T-cell (primary cell): ENCODE measurements at regions not wholly inside any gene's neighbourhood (a gene's known extent, or its start where the extent isn't known, plus 50 kb on each side); places are given as distances from the start of the nearest gene placed in this dataset.

Experiments
- ATAC-seq, 4 experiments: fragments of 200-7000 bp in 3 of 4; fragments of 150-1000 bp in 1 of 4; cut with Tn5 transposase; replicated peaks in 1 of 4; 1 replicate in 3 of 4; 2 replicates in 1 of 4; pipeline ENCODE4 v1.10.0; 2021; ENCODE audit warnings: moderate library complexity in 3 of 4, mild to moderate bottlenecking in 2 of 4, moderate number of reproducible peaks in 1 of 4
- CTCF ChIA-PET, 2 donors: fragments of 300-600 bp; sonication (Branson Sonifier 250); formaldehyde crosslinking; loops; one replicate each; lab custom pipeline; 2022; ENCODE audit warnings: antibody characterized with exemption in 2 of 2; lab: Charles Lee
- POLR2A ChIA-PET, 2 donors: fragments of 300-600 bp; sonication (Branson Sonifier 250); formaldehyde crosslinking; loops; one replicate each; lab custom pipeline; 2022; ENCODE audit warnings: antibody characterized with exemption in 2 of 2; lab: Charles Lee
- DNase-seq, 35 experiments: peaks; one replicate each; pipeline versions ENCODE4 v3.0.0 to v3.0.0-alpha.2; 2013 to 2023
- H3K27ac ChIP-seq: one replicate; pipeline ENCODE4 v1.5.1; 2013; ENCODE audit warnings: low read length
- H3K27me3 ChIP-seq, 2 experiments: replicated peaks in 1 of 2; 1 replicate in 1 of 2; 2 replicates in 1 of 2; pipeline versions ENCODE4 v1.6.1 to v1.7.0; 2013; ENCODE audit warnings: low read length in 1 of 2, mixed read lengths in 1 of 2; ENCODE audit not compliant: control insufficient read depth in 2 of 2, insufficient read depth in 2 of 2; ENCODE audit errors: extremely low read depth in 1 of 2
- H3K36me3 ChIP-seq, 2 donors: 1 replicate in 1 of 2; 2 replicates in 1 of 2; pipeline versions ENCODE4 v1.6.1 to v1.7.0; 2013; ENCODE audit warnings: low read length in 1 of 2; ENCODE audit not compliant: control insufficient read depth in 2 of 2, insufficient read depth in 1 of 2; ENCODE audit errors: extremely low read depth in 1 of 2
- H3K4me1 ChIP-seq, 2 experiments: 1 replicate in 1 of 2; 2 replicates in 1 of 2; pipeline versions ENCODE4 v1.6.1 to v1.7.0; 2013; ENCODE audit warnings: low read length in 2 of 2, mixed read lengths in 1 of 2; ENCODE audit not compliant: insufficient read depth in 2 of 2, control insufficient read depth in 1 of 2; ENCODE audit errors: extremely low read depth in 1 of 2
- H3K4me3 ChIP-seq, 2 donors: 1 replicate in 1 of 2; 2 replicates in 1 of 2; pipeline versions ENCODE4 v1.5.1 to v1.7.0; 2013; ENCODE audit warnings: mild to moderate bottlenecking in 2 of 2, low read length in 1 of 2, moderate library complexity in 1 of 2; ENCODE audit not compliant: control insufficient read depth in 1 of 2; ENCODE audit errors: extremely low read depth in 1 of 2
- H3K9me3 ChIP-seq: 2 replicates; pipeline ENCODE4 v1.7.0; 2013
- H3K27ac Mint-ChIP-seq, 2 donors: one replicate each; pipeline ENCODE4 v1.8.0; 2020 to 2021; ENCODE audit warnings: mild to moderate bottlenecking in 2 of 2, mixed read lengths in 2 of 2
- H3K27me3 Mint-ChIP-seq, 2 donors: one replicate each; pipeline ENCODE4 v1.8.0; 2021 to 2022; ENCODE audit warnings: mixed read lengths in 2 of 2
- H3K36me3 Mint-ChIP-seq: one replicate; pipeline ENCODE4 v1.8.0; 2021; ENCODE audit warnings: mixed read lengths
- H3K4me1 Mint-ChIP-seq, 3 donors: one replicate each; pipeline ENCODE4 v1.8.0; 2020 to 2022; ENCODE audit warnings: mixed read lengths in 3 of 3, mild to moderate bottlenecking in 1 of 3
- H3K4me3 Mint-ChIP-seq, 3 donors: one replicate each; pipeline ENCODE4 v1.8.0; 2020 to 2022; ENCODE audit warnings: mild to moderate bottlenecking in 3 of 3, mixed read lengths in 3 of 3, moderate library complexity in 3 of 3
- H3K9me3 Mint-ChIP-seq, 3 donors: one replicate each; pipeline ENCODE4 v1.8.0; 2020 to 2022; ENCODE audit warnings: mixed read lengths in 3 of 3
- WGBS: methylation state at CpG from one replicate; pipeline ENCODE4 v1.1.5; 2013; ENCODE audit warnings: missing lambda C conversion rate; ENCODE audit not compliant: insufficient coverage; 5-methylcytosine and 5-hydroxymethylcytosine counted together

DNA sequence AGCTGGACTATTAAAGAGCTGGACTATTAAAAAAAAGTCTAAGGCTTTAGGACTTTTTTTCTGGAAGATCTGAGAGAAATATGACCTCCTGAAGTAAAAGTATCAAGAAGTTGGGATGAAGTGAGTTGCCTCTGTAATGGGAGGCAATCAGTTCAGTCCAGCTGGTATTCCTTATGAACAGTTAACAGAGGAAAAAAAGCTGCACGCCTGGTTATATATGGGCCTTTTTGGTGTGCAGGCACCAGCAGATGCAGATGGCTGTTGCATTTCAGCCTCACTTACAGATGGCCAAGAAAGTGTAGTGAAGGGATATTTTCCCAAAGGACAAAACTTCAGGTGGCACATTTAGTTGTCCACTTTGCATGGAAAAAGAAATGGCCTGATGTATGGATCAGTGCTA lies 70.3 kb upstream of the ELOVL5 start:
- Histone ChIP-seq H3K36me3 (no peaks in the 10 kb centered on the region), H3K27me3 (no peaks in the 10 kb centered on the region), H3K27ac (no peak overlapping the region), H3K4me3 (no peak overlapping the region), H3K9me3 (no peaks in the 10 kb centered on the region), H3K4me1 (no peaks in the 10 kb centered on the region)
- no peak overlapping the region for H3K4me3 Mint-ChIP-seq
- DNase-seq, result no peak
- peaks cover 3 to 10% of the 10 kb centered on the region in 2 donors for H3K27me3 Mint-ChIP-seq
- no peaks in the 10 kb centered on the region for H3K9me3 Mint-ChIP-seq
- ChIA-PET POLR2A (no interaction called here), CTCF (no interaction called here)
- peaks cover 0 to 5% (median 0%) of the 10 kb centered on the region in 3 donors for H3K4me1 Mint-ChIP-seq
- no peak for ATAC-seq
- no CpG with 5 or more reads among the region's 1 CpG for WGBS
- no peak overlapping the region for H3K27ac Mint-ChIP-seq
- H3K36me3 Mint-ChIP-seq, result no peaks in the 10 kb centered on the region

DNA sequence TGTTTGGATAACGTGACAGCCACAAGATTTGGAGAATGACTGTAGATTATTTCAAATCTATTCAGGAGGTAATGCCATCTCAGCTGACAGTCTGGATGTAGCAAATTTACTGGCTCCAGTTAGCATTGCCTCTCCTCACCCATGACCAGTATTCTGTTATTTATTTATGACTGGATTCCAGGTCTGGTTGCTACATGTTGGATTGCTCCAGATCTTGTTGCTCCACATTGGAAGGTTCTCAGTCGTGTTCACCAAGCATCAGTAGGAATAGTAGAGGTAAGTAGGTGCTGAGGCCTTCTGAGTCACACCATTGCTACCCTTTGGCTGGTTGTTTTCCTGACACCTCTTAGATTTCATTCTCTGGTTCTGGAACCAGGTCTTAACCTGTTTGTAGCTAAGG lies 69.5 kb upstream of the ELOVL5 start:
- no peak for ATAC-seq
- Histone ChIP-seq H3K9me3 (no peaks in the 10 kb centered on the region), H3K27ac (no peak overlapping the region), H3K4me1 (no peaks in the 10 kb centered on the region), H3K36me3 (no peaks in the 10 kb centered on the region), H3K27me3 (no peaks in the 10 kb centered on the region), H3K4me3 (no peak overlapping the region)
- Mint-ChIP-seq H3K4me3 (no peak overlapping the region), H3K27ac (no peak overlapping the region), H3K9me3 (no peaks in the 10 kb centered on the region), H3K36me3 (no peaks in the 10 kb centered on the region), H3K27me3 (peaks cover 2 to 3% of the 10 kb centered on the region in 2 donors), H3K4me1 (no peaks in the 10 kb centered on the region)
- ChIA-PET POLR2A (interaction anchor here in 1 of 2 donors (0.6 kb wide), 1 partner anchor 51 kb away, joined by 3 read pairs; no protein-coding TSS in a partner anchor), CTCF (interaction anchor here in 1 of 2 donors (1.1 kb wide), 1 partner anchor 10 kb away, joined by 6 read pairs; no protein-coding TSS in a partner anchor)
- WGBS, result 80% methylated on average over 1 of the region's 2 CpGs
- DNase-seq, result no peak

DNA sequence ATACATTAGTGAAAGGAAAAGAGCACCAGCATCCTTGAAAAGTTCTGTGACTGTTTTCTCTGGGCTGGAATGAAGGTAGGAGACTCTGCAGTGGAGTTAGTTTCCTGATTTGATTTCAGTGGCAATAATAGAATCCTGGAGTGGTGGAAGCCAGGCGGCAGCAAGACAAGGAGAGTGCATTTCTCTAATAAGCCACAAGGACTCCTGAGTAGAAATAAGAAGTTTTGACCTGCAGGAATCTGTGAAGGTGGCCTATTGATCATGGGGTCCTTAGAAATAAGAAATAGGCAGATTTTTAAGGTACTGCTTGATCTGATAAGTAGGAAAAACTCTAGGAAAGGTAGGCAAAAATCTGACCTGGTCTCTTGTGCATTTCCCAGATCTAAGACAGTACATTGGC lies 68.4 kb upstream of the ELOVL5 start:
- WGBS, result 100% methylated on average over 1 of the region's 1 CpG
- no peaks in the 10 kb centered on the region for H3K27me3 ChIP-seq
- H3K4me3 ChIP-seq, result no peak overlapping the region
- no peaks in the 10 kb centered on the region for H3K36me3 ChIP-seq
- no peaks in the 10 kb centered on the region for H3K4me1 ChIP-seq
- no peaks in the 10 kb centered on the region for H3K36me3 Mint-ChIP-seq
- no peak for ATAC-seq
- DNase-seq, result no peak
- H3K9me3 ChIP-seq, result no peaks in the 10 kb centered on the region
- H3K27ac Mint-ChIP-seq, result no peak overlapping the region
- no peaks in the 10 kb centered on the region for H3K9me3 Mint-ChIP-seq
- no peak overlapping the region for H3K4me3 Mint-ChIP-seq
- CTCF ChIA-PET, result no interaction called here
- POLR2A ChIA-PET, result no interaction called here
- H3K4me1 Mint-ChIP-seq, result no peaks in the 10 kb centered on the region
- H3K27me3 Mint-ChIP-seq, result no peaks in the 10 kb centered on the region
- no peak overlapping the region for H3K27ac ChIP-seq

DNA sequence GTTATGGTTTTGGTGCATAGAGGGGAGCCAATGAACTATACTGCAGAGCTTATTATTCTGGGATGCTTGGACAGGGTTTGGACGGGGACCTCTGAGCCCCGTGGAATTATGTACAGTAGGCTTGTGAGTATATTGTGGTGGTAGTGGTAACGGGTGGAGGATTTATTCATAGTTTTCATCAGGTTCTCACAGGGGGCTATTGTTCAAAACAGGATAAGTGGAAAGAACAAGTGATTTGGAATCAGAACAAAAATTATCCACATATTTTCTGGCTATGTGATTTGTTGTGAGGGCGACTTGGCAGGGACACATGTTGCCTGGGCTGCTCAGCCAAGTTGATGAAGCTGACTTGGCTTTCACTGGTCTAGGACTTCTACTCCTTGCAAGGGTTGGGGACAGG lies 64.6 kb upstream of the ELOVL5 start:
- Mint-ChIP-seq H3K36me3 (no peaks in the 10 kb centered on the region), H3K27me3 (peaks cover 0 to 3% of the 10 kb centered on the region in 2 donors), H3K9me3 (no peaks in the 10 kb centered on the region), H3K4me3 (no peak overlapping the region), H3K4me1 (peaks cover 5% of the 10 kb centered on the region in 3 donors), H3K27ac (no peak overlapping the region)
- no peaks in the 10 kb centered on the region for H3K27me3 ChIP-seq
- ChIA-PET POLR2A (interaction anchor here in 1 of 2 donors (0.5 kb wide), 1 partner anchor 237 kb away, joined by 5 read pairs; no protein-coding TSS in a partner anchor), CTCF (interaction anchor here (0.5 to 2.6 kb wide), 4 partner anchors 9 to 244 kb away, joined by 3 to 13 read pairs (median 4); no protein-coding TSS in a partner anchor)
- WGBS, result 94% methylated on average over 3 of the region's 4 CpGs
- no peak overlapping the region for H3K4me3 ChIP-seq
- no peak overlapping the region for H3K27ac ChIP-seq
- no peak for DNase-seq
- no peaks in the 10 kb centered on the region for H3K36me3 ChIP-seq
- H3K9me3 ChIP-seq, result no peaks in the 10 kb centered on the region
- H3K4me1 ChIP-seq, result no peaks in the 10 kb centered on the region
- no peak for ATAC-seq

DNA sequence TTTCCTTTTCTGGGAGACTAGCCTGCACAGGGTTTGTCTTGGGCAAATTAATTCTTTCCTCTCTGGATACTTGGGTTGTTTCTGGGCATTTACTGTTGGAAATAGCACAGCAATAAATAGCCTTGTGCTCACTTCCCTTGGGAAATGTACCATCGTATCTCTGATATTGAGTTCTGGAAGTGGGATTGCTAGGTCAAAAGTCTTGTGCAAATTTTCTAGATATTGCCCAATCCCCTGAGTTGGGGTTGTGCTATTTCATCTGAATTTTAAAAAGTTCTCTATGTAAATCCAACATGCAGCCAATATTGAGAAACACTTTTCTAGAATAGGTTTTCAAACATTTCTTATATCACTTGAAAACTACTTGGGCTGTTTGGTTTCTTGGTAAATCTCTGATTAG lies 64.0 kb upstream of the ELOVL5 start:
- DNase-seq, result no peak
- Histone ChIP-seq H3K27me3 (no peaks in the 10 kb centered on the region), H3K27ac (no peak overlapping the region), H3K36me3 (no peaks in the 10 kb centered on the region), H3K9me3 (no peaks in the 10 kb centered on the region), H3K4me3 (no peak overlapping the region), H3K4me1 (no peaks in the 10 kb centered on the region)
- CTCF ChIA-PET, result interaction anchor here (0.5 to 2.6 kb wide), 4 partner anchors 10 to 243 kb away, joined by 3 to 13 read pairs (median 3); no protein-coding TSS in a partner anchor
- Mint-ChIP-seq H3K9me3 (no peaks in the 10 kb centered on the region), H3K4me3 (no peak overlapping the region), H3K27me3 (peaks cover 0 to 3% of the 10 kb centered on the region in 2 donors), H3K36me3 (no peaks in the 10 kb centered on the region), H3K27ac (no peak overlapping the region), H3K4me1 (peaks cover 5% of the 10 kb centered on the region in 3 donors)
- no CpG with 5 or more reads among the region's 1 CpG for WGBS
- ATAC-seq, result no peak
- POLR2A ChIA-PET, result interaction anchor here in 1 of 2 donors (0.5 kb wide), 1 partner anchor 236 kb away, joined by 5 read pairs; no protein-coding TSS in a partner anchor

DNA sequence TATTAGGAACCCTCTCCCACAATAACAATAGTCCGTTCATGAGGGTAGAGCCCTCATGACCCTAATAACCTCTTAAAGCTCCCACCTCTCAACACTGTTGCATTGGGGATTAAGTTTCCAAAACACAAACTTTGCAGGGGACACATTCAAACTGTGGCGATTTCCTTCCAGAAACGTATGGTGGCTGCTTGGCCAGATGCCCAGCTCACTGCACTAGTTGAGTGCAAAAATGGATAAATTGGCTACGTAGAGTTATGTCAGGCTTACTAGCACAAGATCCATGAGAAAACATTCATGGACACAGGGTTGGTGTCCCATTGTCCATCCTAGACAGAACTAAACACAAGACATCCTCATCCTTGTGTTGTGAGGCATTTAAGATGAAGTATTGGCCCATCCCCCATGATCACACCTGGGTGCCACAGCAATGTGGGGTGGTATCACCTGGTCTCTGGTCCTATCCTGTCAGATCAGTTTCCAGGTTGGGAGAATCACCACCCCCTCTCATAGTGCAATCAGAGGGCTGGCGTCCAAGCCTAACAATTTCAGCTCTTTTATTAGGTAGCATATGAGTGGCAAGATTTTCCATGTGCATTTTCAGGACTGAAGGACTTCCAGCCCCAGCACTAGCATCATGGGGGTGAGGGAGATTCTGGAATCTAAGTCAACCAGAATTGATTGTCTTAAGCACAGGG lies 63.4 kb upstream of the ELOVL5 start:
- no peak for DNase-seq
- POLR2A ChIA-PET, result no interaction called here

More for the DNA sequence above, 63.4 kb upstream of the ELOVL5 start:
- Histone ChIP-seq H3K27ac (no peak overlapping the region), H3K27me3 (no peaks in the 10 kb centered on the region), H3K36me3 (no peaks in the 10 kb centered on the region), H3K4me1 (no peaks in the 10 kb centered on the region), H3K4me3 (no peak overlapping the region), H3K9me3 (no peaks in the 10 kb centered on the region)
- WGBS, result 100% methylated on average over 1 of the region's 5 CpGs
- Mint-ChIP-seq H3K4me1 (peaks cover 5% of the 10 kb centered on the region in 3 donors), H3K9me3 (no peaks in the 10 kb centered on the region), H3K4me3 (no peak overlapping the region), H3K36me3 (no peaks in the 10 kb centered on the region), H3K27ac (no peak overlapping the region), H3K27me3 (peaks cover 0 to 3% of the 10 kb centered on the region in 2 donors)
- no peak for ATAC-seq
- CTCF ChIA-PET, result interaction anchor here (0.6 to 4.3 kb wide), 11 partner anchors 29 to 243 kb away, joined by 3 to 32 read pairs (median 6); no protein-coding TSS in a partner anchor
